ENCODE measurements at regions not wholly inside any gene's neighbourhood (a gene's known extent, or its start where the extent isn't known, plus 50 kb on each side); places are given as distances from the start of the nearest gene placed in this dataset.

- TF ChIP-seq EZH2 (IDR thresholded peaks at IDR 0.05; ENCODE audit: insufficient read depth, poor library complexity, severe bottlenecking) = no peak
- no peak for TF ChIP-seq EZH2phosphoT487 (IDR thresholded peaks at IDR 0.05; ENCODE audit: insufficient read depth, low read depth)
Observed at GRCh38 chr1:47575855-47576757, 138.3 kb downstream of the FOXD2 start.
